ENCODE measurements at regions not wholly inside any gene's neighbourhood (a gene's known extent, or its start where the extent isn't known, plus 50 kb on each side); places are given as distances from the start of the nearest gene placed in this dataset.

DNA sequence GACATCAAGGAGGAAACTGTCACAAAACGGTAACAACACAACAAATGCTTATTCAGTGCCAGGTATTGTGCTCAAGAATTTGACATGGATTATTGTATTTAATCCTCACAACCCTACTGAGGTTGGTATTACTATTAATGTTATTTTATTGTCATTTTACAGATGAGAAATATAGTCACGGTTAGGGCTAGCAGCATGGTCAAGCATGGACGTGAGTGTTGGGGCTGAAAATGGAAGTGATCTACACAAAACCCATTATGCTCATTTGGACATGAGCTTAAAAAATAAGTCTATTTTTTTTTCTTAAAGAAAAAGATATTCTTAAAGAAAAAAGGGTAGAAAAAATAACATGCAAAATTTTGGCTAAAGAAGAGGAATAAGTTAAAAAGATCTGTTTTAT is 141.3 kb upstream of the SOX2 start:
- Histone ChIP-seq H3K4me3 (no peak overlapping the region), H3K9me3 (no peaks in the 10 kb centered on the region), H3K27ac (no peak overlapping the region), H3K36me3 (replicated peaks in 1 of 2; ENCODE audit: insufficient read depth in 1 of 2, low read depth in 2 of 2) (no peaks in the 10 kb centered on the region), H3K4me1 (no peaks in the 10 kb centered on the region), H3K27me3 (no peaks in the 10 kb centered on the region)
- WGBS, 2 donors = 58 to 62% methylated on average over 3 of the region's 3 CpGs
- TF ChIP-seq, protein P1, sequence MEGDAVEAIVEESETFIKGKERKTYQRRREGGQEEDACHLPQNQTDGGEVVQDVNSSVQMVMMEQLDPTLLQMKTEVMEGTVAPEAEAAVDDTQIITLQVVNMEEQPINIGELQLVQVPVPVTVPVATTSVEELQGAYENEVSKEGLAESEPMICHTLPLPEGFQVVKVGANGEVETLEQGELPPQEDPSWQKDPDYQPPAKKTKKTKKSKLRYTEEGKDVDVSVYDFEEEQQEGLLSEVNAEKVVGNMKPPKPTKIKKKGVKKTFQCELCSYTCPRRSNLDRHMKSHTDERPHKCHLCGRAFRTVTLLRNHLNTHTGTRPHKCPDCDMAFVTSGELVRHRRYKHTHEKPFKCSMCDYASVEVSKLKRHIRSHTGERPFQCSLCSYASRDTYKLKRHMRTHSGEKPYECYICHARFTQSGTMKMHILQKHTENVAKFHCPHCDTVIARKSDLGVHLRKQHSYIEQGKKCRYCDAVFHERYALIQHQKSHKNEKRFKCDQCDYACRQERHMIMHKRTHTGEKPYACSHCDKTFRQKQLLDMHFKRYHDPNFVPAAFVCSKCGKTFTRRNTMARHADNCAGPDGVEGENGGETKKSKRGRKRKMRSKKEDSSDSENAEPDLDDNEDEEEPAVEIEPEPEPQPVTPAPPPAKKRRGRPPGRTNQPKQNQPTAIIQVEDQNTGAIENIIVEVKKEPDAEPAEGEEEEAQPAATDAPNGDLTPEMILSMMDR (IDR thresholded peaks at IDR 0.05) = no peak
- TF ChIP-seq POLR2A (IDR thresholded peaks at IDR 0.05) = no peak
- intact Hi-C loops (cut with DNase I) = no loop called here
- DNase-seq (no peak), ATAC-seq (no peak)

- H3K4me3 ChIP-seq = no peak overlapping the region
- DNase-seq = no peak
- no peaks in the 10 kb centered on the region for H3K4me1 ChIP-seq
- no peaks in the 10 kb centered on the region for H3K9me3 ChIP-seq
- 58 to 60% methylated on average over 3 of the region's 3 CpGs for WGBS, 2 donors
- no peak for ATAC-seq
- H3K36me3 ChIP-seq (replicated peaks in 1 of 2; ENCODE audit: insufficient read depth in 1 of 2, low read depth in 2 of 2) = no peaks in the 10 kb centered on the region
- H3K27ac ChIP-seq = no peak overlapping the region
- no peaks in the 10 kb centered on the region for H3K27me3 ChIP-seq
- TF ChIP-seq, protein P1 (IDR thresholded peaks at IDR 0.05) = no peak
- TF ChIP-seq POLR2A (IDR thresholded peaks at IDR 0.05) = no peak
- intact Hi-C loops (cut with DNase I) = no loop called here
Observed at GRCh38 chr3:181569356-181569940, 142.3 kb upstream of the SOX2 start.

DNA sequence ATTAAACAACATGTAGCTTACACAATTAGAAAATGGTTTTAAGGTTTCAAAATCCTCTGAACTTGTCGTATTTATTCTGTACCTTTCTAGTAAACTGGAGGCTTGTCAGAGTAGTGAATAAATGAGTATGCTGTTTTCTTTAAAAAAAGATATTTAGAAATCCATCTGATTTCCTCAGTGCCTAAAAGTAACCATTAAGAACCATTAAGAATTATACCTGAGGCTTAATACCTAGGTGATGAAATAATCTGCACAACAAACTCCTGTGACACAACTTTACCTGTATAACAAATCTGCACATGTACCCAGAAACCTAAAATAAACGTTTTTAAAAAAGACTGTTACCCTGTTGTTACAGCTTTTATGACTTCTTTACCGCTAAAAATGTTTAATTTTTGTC is 143.0 kb upstream of the SOX2 start:
- DNase-seq (no peak), ATAC-seq (no peak)
- WGBS, 2 donors = 38 to 44% methylated on average over 3 of the region's 3 CpGs
- Histone ChIP-seq H3K4me1 (no peaks in the 10 kb centered on the region), H3K27me3 (no peaks in the 10 kb centered on the region), H3K36me3 (replicated peaks in 1 of 2; ENCODE audit: insufficient read depth in 1 of 2, low read depth in 2 of 2) (no peaks in the 10 kb centered on the region), H3K4me3 (no peak overlapping the region), H3K9me3 (no peaks in the 10 kb centered on the region), H3K27ac (no peak overlapping the region)
- intact Hi-C loops (cut with DNase I) = no loop called here
- TF ChIP-seq, protein P1 (IDR thresholded peaks at IDR 0.05) = no peak
- TF ChIP-seq POLR2A (IDR thresholded peaks at IDR 0.05) = no peak

DNA sequence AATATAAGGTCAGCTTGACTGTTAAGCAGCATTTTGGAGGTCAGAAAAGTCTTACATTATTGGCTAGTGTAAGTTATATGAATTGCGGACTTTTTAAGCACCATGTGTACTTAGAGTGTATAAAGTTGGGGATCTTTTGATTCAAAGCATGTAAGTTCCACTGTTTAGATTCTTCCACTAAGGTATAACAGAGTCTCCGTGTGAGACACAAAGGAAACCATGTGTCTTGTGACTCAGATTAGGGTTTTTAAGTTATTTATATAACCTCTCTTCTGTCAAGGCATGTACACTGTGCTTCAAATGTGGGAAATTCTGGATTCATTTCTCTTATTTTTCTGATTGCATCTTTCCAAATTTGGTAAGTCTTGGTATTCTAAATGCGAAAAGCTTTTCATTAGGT is 143.5 kb upstream of the SOX2 start:
- Histone ChIP-seq H3K36me3 (replicated peaks in 1 of 2; ENCODE audit: insufficient read depth in 1 of 2, low read depth in 2 of 2) (no peaks in the 10 kb centered on the region), H3K4me1 (no peaks in the 10 kb centered on the region), H3K27ac (no peak overlapping the region), H3K9me3 (no peaks in the 10 kb centered on the region), H3K4me3 (no peak overlapping the region), H3K27me3 (no peaks in the 10 kb centered on the region)
- TF ChIP-seq, protein P1 (IDR thresholded peaks at IDR 0.05) = no peak
- no peak for TF ChIP-seq POLR2A (IDR thresholded peaks at IDR 0.05)
- 49 to 58% methylated on average over 3 of the region's 3 CpGs for WGBS, 2 donors
- ATAC-seq = no peak
- intact Hi-C loops (cut with DNase I) = no loop called here
- DNase-seq = no peak

DNA sequence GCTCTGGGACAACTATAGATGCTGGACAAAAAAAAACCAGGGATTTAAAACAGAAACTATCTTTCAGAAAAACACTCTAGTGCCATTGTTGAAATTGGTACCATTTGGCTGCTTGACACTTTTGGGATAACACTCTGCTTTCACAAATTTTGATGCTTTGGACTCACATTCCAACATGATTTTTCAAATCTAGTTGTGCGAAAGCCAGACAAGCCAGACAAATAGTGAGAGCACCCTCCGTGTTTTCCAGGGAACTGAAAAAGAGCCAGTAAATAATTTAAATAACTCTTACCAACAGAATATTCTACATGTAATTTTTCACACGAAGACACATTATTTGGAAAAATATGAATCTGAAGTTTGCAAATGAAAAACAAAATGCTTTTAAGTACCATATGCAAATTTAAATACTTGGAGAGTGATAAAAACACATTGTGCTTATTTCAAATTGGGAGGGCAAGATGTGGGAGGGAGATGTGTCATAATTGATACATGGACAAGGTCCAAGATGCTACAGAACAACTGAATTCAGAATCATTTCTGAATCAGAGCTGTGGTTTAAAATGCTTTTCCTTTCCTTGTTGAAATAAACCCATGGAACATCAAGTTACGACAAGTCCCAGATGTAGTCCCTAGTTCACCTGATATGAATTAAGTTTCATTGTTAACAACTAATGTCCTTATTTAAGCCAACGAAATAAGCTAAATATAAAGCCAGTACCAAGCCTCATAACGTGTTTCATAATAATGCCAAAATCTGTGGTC is 144.2 kb upstream of the SOX2 start:
- intact Hi-C loops (cut with DNase I) = no loop called here
- ATAC-seq (no peak), DNase-seq (no peak)
- Histone ChIP-seq H3K27me3 (no peaks in the 10 kb centered on the region), H3K27ac (no peak overlapping the region), H3K36me3 (replicated peaks in 1 of 2; ENCODE audit: insufficient read depth in 1 of 2, low read depth in 2 of 2) (no peaks in the 10 kb centered on the region), H3K4me1 (no peaks in the 10 kb centered on the region), H3K9me3 (no peaks in the 10 kb centered on the region), H3K4me3 (no peak overlapping the region)
- no peak for TF ChIP-seq POLR2A (IDR thresholded peaks at IDR 0.05)
- TF ChIP-seq, protein P1 (IDR thresholded peaks at IDR 0.05) = no peak
- WGBS, 2 donors = 60 to 62% methylated on average over 6 of the region's 6 CpGs

All from body of pancreas (tissue), 4 donors.